A549 (cell line): ENCODE measurements at regions not wholly inside any gene's neighbourhood (a gene's known extent, or its start where the extent isn't known, plus 50 kb on each side); places are given as distances from the start of the nearest gene placed in this dataset.

Experiments used
- CBX8 ChIP-seq: fragments of 200-600 bp; sonication (generic); IDR thresholded peaks from 2 replicates; pipeline ENCODE4 v1.6.1; 2016
- CTCF ChIP-seq: fragments of >200 bp; sonication (Bioruptor Twin); formaldehyde crosslinking; IDR thresholded peaks from 3 replicates; pipeline ENCODE4 v1.5.1; 2016
- E2F6 ChIP-seq: IDR thresholded peaks from 2 replicates; pipeline ENCODE4 v1.6.1; 2012; ENCODE audit warnings: low read depth, borderline replicate concordance
- ESRRA ChIP-seq: fragments of 150-350 bp; IDR thresholded peaks from 2 replicates; pipeline ENCODE4 v1.6.1; 2014; ENCODE audit warnings: mild to moderate bottlenecking, low read length, borderline replicate concordance
- FOSL2 ChIP-seq, 2 experiments: fragments of 450-650 bp in 1 of 2; fragments of >200 bp in 1 of 2; sonication (Bioruptor Twin) in 1 of 2; formaldehyde crosslinking; IDR thresholded peaks; 2 replicates each; pipeline versions ENCODE4 v1.5.0 to v1.6.1; 2016 to 2020; ENCODE audit warnings: mild to moderate bottlenecking in 1 of 2, moderate library complexity in 1 of 2
- HOXA7 ChIP-seq: fragments of 250-450 bp; sonication (Bioruptor Pico); IDR thresholded peaks from 2 replicates; pipeline ENCODE4 v1.5.0; 2020; ENCODE audit warnings: mild to moderate bottlenecking, moderate library complexity
- JUNB ChIP-seq: fragments of >200 bp; sonication (Bioruptor Twin); formaldehyde crosslinking; IDR thresholded peaks from 2 replicates; pipeline ENCODE4 v1.6.1; 2016
- MYC ChIP-seq: IDR thresholded peaks from 2 replicates; pipeline ENCODE4 v1.6.1; 2012; ENCODE audit warnings: mild to moderate bottlenecking, inconsistent platforms, low read length, improper control_type of control experiment, borderline replicate concordance
- RCOR1 ChIP-seq: fragments of 150-350 bp; IDR thresholded peaks from 2 replicates; pipeline ENCODE4 v1.6.1; 2014; ENCODE audit warnings: antibody characterized with exemption, low read length, low read depth
- SMC3 ChIP-seq: fragments of >200 bp; sonication (Bioruptor Twin); formaldehyde crosslinking; IDR thresholded peaks from 3 replicates; pipeline ENCODE4 v1.6.1; 2018; ENCODE audit warnings: inconsistent platforms

- TF ChIP-seq RCOR1 (no peak), CTCF (no peak), JUNB (no peak), HOXA7 (CRISPR knock-in tag) (no peak), FOSL2 (IDR thresholded peaks at IDR 0.05) (no peak), FOSL2 (CRISPR knock-in tag; IDR thresholded peaks at IDR 0.05) (no peak), CBX8 (no peak), SMC3 (no peak), E2F6 (no peak), MYC (no peak), ESRRA (no peak)
Observed at GRCh38 chr14:71550367-71550766, 381.9 kb upstream of the RGS6 start.
